Fibroblast of lung (primary cell): ENCODE measurements at regions not wholly inside any gene's neighbourhood (a gene's known extent, or its start where the extent isn't known, plus 50 kb on each side); places are given as distances from the start of the nearest gene placed in this dataset.
"Not testable (repeated sequence)": the region's sequence is repeated elsewhere in the genome, so short reads cannot be mapped to it uniquely, and the experiment has no call there.

Source experiments
- DNase-seq, 2 donors: peaks; one replicate each; pipeline versions ENCODE4 v3.0.0 to v3.0.0-alpha.2; 2010; ENCODE audit warnings: low read depth in 2 of 2
- H2AFZ ChIP-seq: 2 replicates; pipeline ENCODE4 v1.5.1; 2012; ENCODE audit warnings: low read length, control low read depth, inconsistent platforms
- H3K27ac ChIP-seq: 2 replicates; pipeline ENCODE4 v1.5.1; 2011; ENCODE audit warnings: low read length, control low read depth; ENCODE audit not compliant: insufficient read depth
- H3K27me3 ChIP-seq: 2 replicates; pipeline ENCODE4 v1.5.1; 2011; ENCODE audit warnings: mild to moderate bottlenecking, low read length; ENCODE audit not compliant: control insufficient read depth, insufficient read depth
- H3K36me3 ChIP-seq: 2 replicates; pipeline ENCODE4 v1.5.1; 2011; ENCODE audit warnings: low read length; ENCODE audit not compliant: control insufficient read depth, insufficient read depth
- H3K4me1 ChIP-seq: 2 replicates; pipeline ENCODE4 v1.5.1; 2011; ENCODE audit warnings: low read length; ENCODE audit not compliant: control insufficient read depth, insufficient read depth; ENCODE audit errors: extremely low read depth
- H3K4me2 ChIP-seq: 2 replicates; pipeline ENCODE4 v1.5.1; 2011; ENCODE audit warnings: low read length, control low read depth; ENCODE audit not compliant: insufficient read depth; ENCODE audit errors: extremely low read depth
- H3K4me3 ChIP-seq, 4 experiments: fragments of 200-600 bp in 1 of 4; sonication (generic) in 1 of 4; replicated peaks in 1 of 4; 2 replicates each; pipeline ENCODE4 v1.5.1; 2011 to 2016; ENCODE audit warnings: low read length in 4 of 4, low read depth in 3 of 4, mild to moderate bottlenecking in 3 of 4, control low read depth in 2 of 4, inconsistent platforms in 1 of 4, mixed read lengths in 1 of 4; ENCODE audit not compliant: insufficient read depth in 1 of 4; ENCODE audit errors: control extremely low read depth in 1 of 4
- H3K79me2 ChIP-seq: 2 replicates; pipeline ENCODE4 v1.5.1; 2012; ENCODE audit warnings: mild to moderate bottlenecking, low read length, inconsistent platforms; ENCODE audit not compliant: control insufficient read depth, insufficient read depth
- H3K9ac ChIP-seq: 2 replicates; pipeline ENCODE4 v1.5.1; 2011; ENCODE audit warnings: mild to moderate bottlenecking, low read length, control low read depth; ENCODE audit not compliant: insufficient read depth
- H3K9me3 ChIP-seq: 2 replicates; pipeline ENCODE4 v1.5.1; 2012; ENCODE audit warnings: low read depth, low read length; ENCODE audit not compliant: control insufficient read depth, insufficient read depth
- H4K20me1 ChIP-seq: 2 replicates; pipeline ENCODE4 v1.5.1; 2011; ENCODE audit warnings: low read length; ENCODE audit not compliant: control insufficient read depth, insufficient read depth; ENCODE audit errors: extremely low read depth
- EZH2 ChIP-seq: IDR thresholded peaks from 2 replicates; pipeline ENCODE4 v1.5.1; 2012; ENCODE audit warnings: low read length, control low read depth, mild to moderate bottlenecking; ENCODE audit errors: missing control alignments
- TF ChIP-seq, protein P1 (sequence below), 2 donors: IDR thresholded peaks in 1 of 2; conservative IDR thresholded peaks in 1 of 2; 1 replicate in 1 of 2; 2 replicates in 1 of 2; pipeline ENCODE4 v1.5.1; 2011 to 2012; ENCODE audit warnings: low read length in 2 of 2, control low read depth in 1 of 2, inconsistent platforms in 1 of 2, low read depth in 1 of 2, mild to moderate bottlenecking in 1 of 2

DNA sequence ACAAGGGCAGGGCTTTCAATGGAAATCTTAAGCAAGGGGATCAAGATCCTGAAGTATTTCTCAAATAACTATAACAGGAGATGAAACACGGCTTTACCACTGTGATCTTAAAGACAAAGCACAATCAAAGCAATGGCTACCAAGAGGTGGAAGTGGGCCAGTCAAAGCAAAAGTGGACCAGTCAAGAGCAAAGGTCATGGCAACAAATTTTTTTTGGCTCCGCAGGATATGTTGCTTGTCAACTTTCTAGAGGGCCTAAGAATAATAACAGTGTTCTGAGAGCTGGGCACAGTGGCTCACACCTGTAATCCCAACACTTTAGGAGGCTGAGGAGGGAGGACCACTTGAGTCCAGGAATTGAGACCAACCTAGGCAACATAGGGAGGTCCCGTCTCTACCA lies 54.1 kb downstream of the ILRUN start:
- Histone ChIP-seq H3K4me1 (no peaks in the 10 kb centered on the region), H4K20me1 (no peaks in the 10 kb centered on the region), H3K27ac (no peak overlapping the region), H3K27me3 (no peaks in the 10 kb centered on the region), H3K36me3 (peaks cover 5% of the 10 kb centered on the region), H2AFZ (no peak overlapping the region), H3K4me2 (no peak overlapping the region), H3K9me3 (no peaks in the 10 kb centered on the region), H3K9ac (no peak overlapping the region), H3K79me2 (peaks cover 3% of the 10 kb centered on the region), H3K4me3 (no peak overlapping the region)
- TF ChIP-seq, protein P1, sequence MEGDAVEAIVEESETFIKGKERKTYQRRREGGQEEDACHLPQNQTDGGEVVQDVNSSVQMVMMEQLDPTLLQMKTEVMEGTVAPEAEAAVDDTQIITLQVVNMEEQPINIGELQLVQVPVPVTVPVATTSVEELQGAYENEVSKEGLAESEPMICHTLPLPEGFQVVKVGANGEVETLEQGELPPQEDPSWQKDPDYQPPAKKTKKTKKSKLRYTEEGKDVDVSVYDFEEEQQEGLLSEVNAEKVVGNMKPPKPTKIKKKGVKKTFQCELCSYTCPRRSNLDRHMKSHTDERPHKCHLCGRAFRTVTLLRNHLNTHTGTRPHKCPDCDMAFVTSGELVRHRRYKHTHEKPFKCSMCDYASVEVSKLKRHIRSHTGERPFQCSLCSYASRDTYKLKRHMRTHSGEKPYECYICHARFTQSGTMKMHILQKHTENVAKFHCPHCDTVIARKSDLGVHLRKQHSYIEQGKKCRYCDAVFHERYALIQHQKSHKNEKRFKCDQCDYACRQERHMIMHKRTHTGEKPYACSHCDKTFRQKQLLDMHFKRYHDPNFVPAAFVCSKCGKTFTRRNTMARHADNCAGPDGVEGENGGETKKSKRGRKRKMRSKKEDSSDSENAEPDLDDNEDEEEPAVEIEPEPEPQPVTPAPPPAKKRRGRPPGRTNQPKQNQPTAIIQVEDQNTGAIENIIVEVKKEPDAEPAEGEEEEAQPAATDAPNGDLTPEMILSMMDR (conservative IDR thresholded peaks at IDR 0.05 in 1 of 2, IDR thresholded peaks at IDR 0.05 in 1 of 2; ENCODE audit: low read depth in 1 of 2, low read length in 2 of 2), result no peak
- TF ChIP-seq EZH2, result no peak
- no peak for DNase-seq

GRCh38 chr6:34640074-34640849 lies 56.3 kb downstream of the ILRUN start:
- not testable (repeated sequence) for H3K79me2 ChIP-seq, H3K27me3 ChIP-seq

GRCh38 chr6:34638834-34639736 lies 57.5 kb downstream of the ILRUN start:
- Histone ChIP-seq H3K27ac (no peak overlapping the region), H3K27me3 (no peaks in the 10 kb centered on the region), H3K4me3 (no peak overlapping the region), H3K79me2 (peaks cover 2% of the 10 kb centered on the region), H3K4me2 (no peak overlapping the region), H3K9me3 (no peaks in the 10 kb centered on the region), H3K9ac (no peak overlapping the region), H4K20me1 (no peaks in the 10 kb centered on the region), H3K36me3 (no peaks in the 10 kb centered on the region), H3K4me1 (no peaks in the 10 kb centered on the region), H2AFZ (no peak overlapping the region)
- no peak for DNase-seq
- TF ChIP-seq, protein P1 (conservative IDR thresholded peaks at IDR 0.05 in 1 of 2, IDR thresholded peaks at IDR 0.05 in 1 of 2; ENCODE audit: low read depth in 1 of 2, low read length in 2 of 2), result no peak
- no peak for TF ChIP-seq EZH2

More at GRCh38 chr6:34640074-34640849, 56.3 kb downstream of the ILRUN start:
- not testable (repeated sequence) for H3K4me2 ChIP-seq, H3K4me1 ChIP-seq, H3K36me3 ChIP-seq, H3K4me3 ChIP-seq, H4K20me1 ChIP-seq, H3K9me3 ChIP-seq, H3K9ac ChIP-seq, DNase-seq, H2AFZ ChIP-seq, H3K27ac ChIP-seq
